HEK293T (cell line): ENCODE measurements at regions not wholly inside any gene's neighbourhood (a gene's known extent, or its start where the extent isn't known, plus 50 kb on each side); places are given as distances from the start of the nearest gene placed in this dataset.

Experiments used
- CTCF ChIA-PET: fragments of 350-600 bp; formaldehyde crosslinking; extraction: SDS; loops from one replicate; lab custom pipeline; 2021; ENCODE audit warnings: antibody characterized with exemption, inconsistent platforms; lab: Yijun Ruan, JAX
- POLR2A ChIA-PET: fragments of 350-600 bp; formaldehyde crosslinking; extraction: SDS; loops from one replicate; lab custom pipeline; 2020; ENCODE audit warnings: antibody characterized with exemption, inconsistent platforms; lab: Yijun Ruan, JAX
- DNase-seq: peaks from one replicate; pipeline ENCODE4 v3.0.0; 2012; ENCODE audit warnings: mixed read lengths; ENCODE audit errors: extremely low spot score
- ARNT ChIP-seq: fragments of 450-650 bp; IDR thresholded peaks from 2 replicates; pipeline ENCODE4 v1.6.1; 2017; ENCODE audit warnings: mild to moderate bottlenecking
- BHLHE40 ChIP-seq: fragments of 450-650 bp; IDR thresholded peaks from 2 replicates; pipeline ENCODE4 v1.6.1; 2016; ENCODE audit warnings: mild to moderate bottlenecking, moderate library complexity, borderline replicate concordance
- CTBP1 ChIP-seq: fragments of 450-650 bp; IDR thresholded peaks from 2 replicates; pipeline ENCODE4 v1.6.1; 2016; ENCODE audit warnings: borderline replicate concordance
- ELF4 ChIP-seq: fragments of 450-650 bp; IDR thresholded peaks from 2 replicates; pipeline ENCODE4 v1.6.1; 2017; ENCODE audit warnings: antibody characterized with exemption
- FOXA1 ChIP-seq: fragments of 450-650 bp; IDR thresholded peaks from 2 replicates; pipeline ENCODE4 v1.6.1; 2016; ENCODE audit warnings: mild to moderate bottlenecking
- FOXK2 ChIP-seq: fragments of 450-650 bp; IDR thresholded peaks from 2 replicates; pipeline ENCODE4 v1.6.1; 2016; ENCODE audit warnings: mild to moderate bottlenecking
- FOXM1 ChIP-seq: fragments of 450-650 bp; IDR thresholded peaks from 2 replicates; pipeline ENCODE4 v1.6.1; 2017; ENCODE audit warnings: mild to moderate bottlenecking, borderline replicate concordance
- HDGF ChIP-seq: fragments of 450-650 bp; IDR thresholded peaks from 2 replicates; pipeline ENCODE4 v1.6.1; 2017; ENCODE audit warnings: antibody characterized with exemption, borderline replicate concordance
- L3MBTL2 ChIP-seq: fragments of 450-650 bp; conservative IDR thresholded peaks from 2 replicates; pipeline ENCODE4 v1.6.1; 2016; ENCODE audit warnings: mild to moderate bottlenecking
- LEF1 ChIP-seq: fragments of 450-650 bp; IDR thresholded peaks from 2 replicates; pipeline ENCODE4 v1.6.1; 2017; ENCODE audit warnings: mild to moderate bottlenecking, borderline replicate concordance
- NFRKB ChIP-seq: fragments of 450-650 bp; IDR thresholded peaks from 2 replicates; pipeline ENCODE4 v1.6.1; 2016; ENCODE audit warnings: mild to moderate bottlenecking, moderate library complexity
- SP1 ChIP-seq: fragments of 450-650 bp; IDR thresholded peaks from 2 replicates; pipeline ENCODE4 v1.6.1; 2017
- SUZ12 ChIP-seq: fragments of 450-650 bp; IDR thresholded peaks from 2 replicates; pipeline ENCODE4 v1.6.1; 2016; ENCODE audit warnings: mild to moderate bottlenecking
- TARDBP ChIP-seq: fragments of 450-650 bp; IDR thresholded peaks from 2 replicates; pipeline ENCODE4 v1.6.1; 2016
- ZNF384 ChIP-seq: fragments of 450-650 bp; IDR thresholded peaks from 2 replicates; pipeline ENCODE4 v1.6.1; 2016
- TF ChIP-seq, protein P1 (sequence below): fragments of 450-650 bp; IDR thresholded peaks from 2 replicates; pipeline ENCODE4 v1.6.1; 2016

DNA sequence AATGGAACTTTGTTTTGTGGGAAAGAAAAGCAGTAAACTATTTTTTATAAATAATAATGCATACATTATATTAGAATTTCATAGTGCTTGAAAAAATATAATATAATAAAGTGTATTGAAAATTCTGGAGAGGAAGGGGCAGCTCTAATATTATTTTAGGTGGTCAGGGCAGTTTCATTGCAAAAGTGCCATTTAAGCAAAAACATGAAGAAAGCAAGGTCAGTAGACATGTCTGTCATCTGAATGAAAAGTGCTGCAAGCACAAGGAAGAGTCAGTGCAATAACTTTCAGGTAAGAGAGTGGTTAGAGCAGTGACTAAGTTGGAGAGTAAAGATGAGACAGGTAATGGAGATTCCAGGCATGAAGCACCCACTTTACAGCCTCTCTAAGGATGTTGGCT is 435.6 kb upstream of the REG3G start:
- POLR2A ChIA-PET = no interaction called here
- CTCF ChIA-PET = no interaction called here
- TF ChIP-seq SUZ12 (no peak), NFRKB (no peak), L3MBTL2 (no peak), ELF4 (no peak), BHLHE40 (no peak), ZNF384 (no peak), SP1 (no peak)
- no peak for DNase-seq

DNA sequence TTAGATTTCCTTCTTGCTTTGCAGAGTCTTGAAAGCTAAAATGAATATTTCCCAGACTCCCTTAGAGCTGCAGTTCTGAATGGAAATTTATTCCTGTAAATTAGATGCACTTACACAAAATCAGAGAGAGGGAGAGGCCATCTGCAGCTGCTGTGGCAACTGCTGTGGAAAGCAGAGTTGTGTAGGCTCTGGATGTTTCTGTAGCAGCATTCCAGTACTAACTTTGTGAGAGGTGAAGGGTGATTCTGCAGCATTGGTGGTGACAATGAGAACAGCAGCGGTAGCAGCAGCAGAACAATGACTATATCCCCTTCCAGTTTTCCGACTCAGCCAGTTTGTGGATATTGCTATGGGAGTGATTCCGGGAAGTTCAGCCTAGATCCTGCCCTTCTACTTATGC is 433.0 kb upstream of the REG3G start:
- TF ChIP-seq TARDBP (no peak), CTBP1 (no peak), LEF1 (no peak), FOXM1 (no peak), BHLHE40 (no peak), FOXK2 (no peak), ARNT (no peak), FOXA1 (no peak), ELF4 (no peak), SUZ12 (no peak), L3MBTL2 (no peak), NFRKB (no peak)
- TF ChIP-seq, protein P1, sequence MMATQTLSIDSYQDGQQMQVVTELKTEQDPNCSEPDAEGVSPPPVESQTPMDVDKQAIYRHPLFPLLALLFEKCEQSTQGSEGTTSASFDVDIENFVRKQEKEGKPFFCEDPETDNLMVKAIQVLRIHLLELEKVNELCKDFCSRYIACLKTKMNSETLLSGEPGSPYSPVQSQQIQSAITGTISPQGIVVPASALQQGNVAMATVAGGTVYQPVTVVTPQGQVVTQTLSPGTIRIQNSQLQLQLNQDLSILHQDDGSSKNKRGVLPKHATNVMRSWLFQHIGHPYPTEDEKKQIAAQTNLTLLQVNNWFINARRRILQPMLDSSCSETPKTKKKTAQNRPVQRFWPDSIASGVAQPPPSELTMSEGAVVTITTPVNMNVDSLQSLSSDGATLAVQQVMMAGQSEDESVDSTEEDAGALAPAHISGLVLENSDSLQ = no peak
- ChIA-PET POLR2A (no interaction called here), CTCF (no interaction called here)
- no peak for DNase-seq

DNA sequence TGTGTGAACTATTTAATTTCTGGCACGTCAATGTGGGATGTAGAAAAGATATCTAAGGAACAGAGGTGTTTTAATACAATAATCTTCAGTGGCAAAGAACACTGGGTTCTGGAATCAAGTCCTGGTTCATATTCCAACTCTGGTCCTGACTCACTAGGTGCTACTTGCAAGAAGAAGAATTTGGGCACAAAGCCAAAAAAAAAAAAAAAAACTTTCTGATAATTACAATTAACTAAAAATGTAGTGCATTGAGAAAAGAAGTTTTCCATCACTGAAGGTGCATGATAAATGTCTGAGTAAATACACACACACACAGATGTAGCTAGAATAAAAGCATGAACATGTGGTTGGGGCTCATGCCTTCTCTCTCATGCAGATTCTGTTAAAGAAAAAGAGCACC is 424.4 kb upstream of the REG3G start:
- POLR2A ChIA-PET = no interaction called here
- CTCF ChIA-PET = no interaction called here
- no peak for DNase-seq
- TF ChIP-seq SP1 = no peak
- no peak for TF ChIP-seq NFRKB
- no peak for TF ChIP-seq FOXM1
- no peak for TF ChIP-seq ARNT
- TF ChIP-seq, protein P1 = no peak
- TF ChIP-seq HDGF = no peak
- no peak for TF ChIP-seq CTBP1
- TF ChIP-seq FOXK2 = no peak
- TF ChIP-seq BHLHE40 = no peak

DNA sequence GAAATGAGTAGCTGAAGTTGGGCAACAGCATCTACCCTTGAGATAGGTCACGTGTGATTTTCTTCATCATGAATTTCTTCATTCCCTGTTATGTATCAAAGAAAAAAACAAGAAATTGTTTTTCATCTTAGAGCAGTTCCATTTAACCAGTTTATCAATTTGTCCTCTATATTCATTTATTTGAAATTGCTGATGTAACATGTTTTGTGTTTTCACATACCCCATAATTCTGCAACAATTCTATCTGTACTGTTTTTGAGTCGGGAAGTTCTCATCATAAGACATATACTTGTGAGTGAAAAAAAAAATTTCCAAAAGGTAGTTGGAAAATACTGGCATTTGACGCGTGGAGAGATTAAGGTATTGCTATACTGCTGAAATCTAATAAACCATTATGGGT is 422.6 kb upstream of the REG3G start:
- DNase-seq = no peak
- TF ChIP-seq FOXM1 (no peak), L3MBTL2 (no peak), CTBP1 (no peak), SP1 (no peak), ARNT (no peak), TARDBP (no peak), ZNF384 (no peak), SUZ12 (no peak), HDGF (no peak), NFRKB (no peak), BHLHE40 (no peak), FOXK2 (no peak), FOXA1 (no peak), ELF4 (no peak), LEF1 (no peak)
- TF ChIP-seq, protein P1 = no peak
- CTCF ChIA-PET = no interaction called here
- POLR2A ChIA-PET = no interaction called here

DNA sequence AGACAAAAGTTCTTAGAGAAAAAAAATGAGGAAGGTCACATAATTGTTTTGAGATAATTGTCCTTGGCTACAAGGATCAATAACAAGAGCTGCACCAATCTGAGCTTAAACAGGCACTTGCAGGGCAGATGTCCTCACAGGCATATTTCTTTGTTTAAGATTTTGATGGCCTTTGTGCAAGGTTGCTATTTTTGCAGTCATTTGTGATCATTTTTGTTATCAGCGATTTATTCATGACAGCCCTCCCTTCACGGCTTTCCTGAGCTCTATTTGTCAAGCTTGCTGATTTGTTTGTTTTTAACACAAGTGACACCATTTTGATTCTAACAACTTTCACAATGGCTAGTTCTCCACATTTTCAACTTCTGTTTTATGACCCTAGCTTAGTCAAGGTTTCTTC is 418.6 kb upstream of the REG3G start:
- ChIA-PET POLR2A (no interaction called here), CTCF (no interaction called here)
- DNase-seq = no peak
- no peak for TF ChIP-seq SUZ12
- no peak for TF ChIP-seq ARNT
- no peak for TF ChIP-seq FOXA1
- no peak for TF ChIP-seq ZNF384

DNA sequence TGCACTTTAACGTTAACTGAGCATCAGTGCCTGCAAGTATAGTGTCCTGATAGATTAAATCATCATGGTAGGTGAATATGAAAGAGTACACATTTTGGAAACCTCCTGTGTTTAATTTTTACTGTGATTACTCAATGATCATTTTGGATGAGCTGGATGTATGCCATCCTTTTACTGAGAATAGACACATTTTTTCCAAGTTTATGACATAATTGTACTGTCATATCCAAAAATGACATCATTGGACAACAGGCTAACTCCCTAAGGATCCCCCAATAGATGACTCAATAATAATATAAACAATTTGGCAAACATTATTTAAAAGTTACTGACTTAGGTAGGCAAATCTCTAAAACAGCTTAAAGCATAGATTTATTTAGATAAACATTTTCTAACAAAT is 410.8 kb upstream of the REG3G start:
- CTCF ChIA-PET = no interaction called here
- no peak for TF ChIP-seq ARNT
- TF ChIP-seq TARDBP = no peak
- no peak for TF ChIP-seq ZNF384
- no peak for TF ChIP-seq FOXA1
- TF ChIP-seq HDGF = no peak
- no peak for TF ChIP-seq NFRKB
- no peak for TF ChIP-seq LEF1
- TF ChIP-seq BHLHE40 = no peak
- no peak for TF ChIP-seq FOXK2
- no peak for TF ChIP-seq FOXM1
- TF ChIP-seq CTBP1 = no peak
- no peak for TF ChIP-seq L3MBTL2
- TF ChIP-seq SP1 = no peak
- TF ChIP-seq SUZ12 = no peak
- TF ChIP-seq ELF4 = no peak
- TF ChIP-seq, protein P1 = no peak
- DNase-seq = no peak
- POLR2A ChIA-PET = no interaction called here
